Stomach (tissue), 4 donors: ENCODE measurements at regions not wholly inside any gene's neighbourhood (a gene's known extent, or its start where the extent isn't known, plus 50 kb on each side); places are given as distances from the start of the nearest gene placed in this dataset.

ENCODE experiments used
- EP300 ChIP-seq: sonication (generic); formaldehyde crosslinking; IDR thresholded peaks from one replicate; pipeline ENCODE4 v1.6.1; 2017; ENCODE audit warnings: antibody characterized with exemption
- POLR2A ChIP-seq, 4 donors: fragments of 450-650 bp; IDR thresholded peaks; one replicate each; pipeline ENCODE4 v1.6.1; 2016; ENCODE audit warnings: antibody characterized with exemption in 4 of 4, control low read depth in 2 of 4, mild to moderate bottlenecking in 1 of 4, moderate library complexity in 1 of 4
- POLR2AphosphoS5 ChIP-seq, 3 donors: sonication (generic); formaldehyde crosslinking; IDR thresholded peaks; one replicate each; pipeline ENCODE4 v1.6.1; 2016; ENCODE audit warnings: antibody characterized with exemption in 3 of 3
- TF ChIP-seq, protein P1 (sequence below), 7 experiments: fragments of 450-650 bp in 4 of 7; fragments of 200-600 bp in 3 of 7; sonication (generic) in 3 of 7; IDR thresholded peaks; one replicate each; pipeline ENCODE4 v1.5.1; 2016 to 2019; ENCODE audit warnings: antibody characterized with exemption in 7 of 7, control low read depth in 2 of 7, mild to moderate bottlenecking in 1 of 7

DNA sequence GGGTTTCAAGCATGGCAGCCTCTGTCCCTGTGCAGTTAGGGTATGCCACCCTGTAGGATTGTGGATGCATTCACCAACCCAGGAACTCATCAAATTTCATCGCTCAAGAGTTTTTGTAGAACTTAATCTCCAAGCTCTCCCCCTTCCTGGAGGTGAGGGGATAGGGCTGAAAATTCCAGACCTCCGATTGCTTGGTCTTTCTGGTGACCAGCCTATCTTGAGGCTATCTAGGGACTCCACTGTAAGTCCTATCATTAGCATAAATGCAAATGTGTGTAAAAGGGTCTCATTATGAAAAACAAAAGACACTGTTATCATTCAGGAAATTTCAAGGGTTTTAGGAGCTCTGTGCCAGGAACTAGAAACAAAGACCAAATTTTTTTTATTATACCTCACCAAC is 244.0 kb downstream of the DUSP6 start:
- TF ChIP-seq POLR2AphosphoS5 (IDR thresholded peaks at IDR 0.05): no peak
- TF ChIP-seq, protein P1, sequence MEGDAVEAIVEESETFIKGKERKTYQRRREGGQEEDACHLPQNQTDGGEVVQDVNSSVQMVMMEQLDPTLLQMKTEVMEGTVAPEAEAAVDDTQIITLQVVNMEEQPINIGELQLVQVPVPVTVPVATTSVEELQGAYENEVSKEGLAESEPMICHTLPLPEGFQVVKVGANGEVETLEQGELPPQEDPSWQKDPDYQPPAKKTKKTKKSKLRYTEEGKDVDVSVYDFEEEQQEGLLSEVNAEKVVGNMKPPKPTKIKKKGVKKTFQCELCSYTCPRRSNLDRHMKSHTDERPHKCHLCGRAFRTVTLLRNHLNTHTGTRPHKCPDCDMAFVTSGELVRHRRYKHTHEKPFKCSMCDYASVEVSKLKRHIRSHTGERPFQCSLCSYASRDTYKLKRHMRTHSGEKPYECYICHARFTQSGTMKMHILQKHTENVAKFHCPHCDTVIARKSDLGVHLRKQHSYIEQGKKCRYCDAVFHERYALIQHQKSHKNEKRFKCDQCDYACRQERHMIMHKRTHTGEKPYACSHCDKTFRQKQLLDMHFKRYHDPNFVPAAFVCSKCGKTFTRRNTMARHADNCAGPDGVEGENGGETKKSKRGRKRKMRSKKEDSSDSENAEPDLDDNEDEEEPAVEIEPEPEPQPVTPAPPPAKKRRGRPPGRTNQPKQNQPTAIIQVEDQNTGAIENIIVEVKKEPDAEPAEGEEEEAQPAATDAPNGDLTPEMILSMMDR (IDR thresholded peaks at IDR 0.05): no peak
- TF ChIP-seq POLR2A (IDR thresholded peaks at IDR 0.05): no peak
- TF ChIP-seq EP300: no peak
